H1 (cell line): ENCODE measurements at regions not wholly inside any gene's neighbourhood (a gene's known extent, or its start where the extent isn't known, plus 50 kb on each side); places are given as distances from the start of the nearest gene placed in this dataset.

Experiments
- CTCF ChIA-PET: fragments of 300-600 bp; sonication (Branson Sonifier 250); formaldehyde crosslinking; loops from one replicate; lab custom pipeline; 2021; ENCODE audit not compliant: partially characterized antibody; lab: Charles Lee
- POLR2A ChIA-PET: fragments of 300-600 bp; sonication (Branson Sonifier 250); formaldehyde crosslinking; loops from one replicate; lab custom pipeline; 2021; ENCODE audit warnings: inconsistent platforms; ENCODE audit not compliant: partially characterized antibody; lab: Charles Lee
- DNase-seq, 2 experiments: peaks; one replicate each; pipeline versions ENCODE4 v3.0.0 to v3.0.0-alpha.2; 2010 to 2022; ENCODE audit warnings: low spot score in 2 of 2, low read depth in 1 of 2, mixed read lengths in 1 of 2
- FAIRE-seq: peaks from 2 replicates; lab custom pipeline; 2011; peaks lifted over from hg19 to GRCh38; lab: Jason Lieb, UNC
- H2AFZ ChIP-seq: 2 replicates; pipeline ENCODE4 v1.8.1; 2012; ENCODE audit warnings: low read length, inconsistent platforms
- H2AK5ac ChIP-seq: 2 replicates; pipeline ENCODE4 v1.6.1; 2013; ENCODE audit warnings: low read depth, low read length
- H2BK120ac ChIP-seq: replicated peaks from 2 replicates; pipeline ENCODE3; 2013; ENCODE audit warnings: low read depth, low read length, inconsistent platforms
- H2BK12ac ChIP-seq: 2 replicates; pipeline ENCODE4 v1.6.1; 2013; ENCODE audit warnings: low read depth, low read length
- H2BK15ac ChIP-seq: 2 replicates; pipeline ENCODE4 v1.6.1; 2013; ENCODE audit warnings: low read length
- H2BK20ac ChIP-seq: 2 replicates; pipeline ENCODE4 v1.6.1; 2013; ENCODE audit warnings: low read length
- H2BK5ac ChIP-seq: 2 replicates; pipeline ENCODE4 v1.6.1; 2013; ENCODE audit warnings: low read depth, low read length
- H3K14ac ChIP-seq: 2 replicates; pipeline ENCODE4 v1.6.1; 2013; ENCODE audit warnings: inconsistent platforms; ENCODE audit not compliant: insufficient read length
- H3K18ac ChIP-seq: 2 replicates; pipeline ENCODE4 v1.6.1; 2013; ENCODE audit warnings: low read length; ENCODE audit errors: extremely low read depth
- H3K23ac ChIP-seq: 2 replicates; pipeline ENCODE4 v1.6.1; 2013; ENCODE audit warnings: inconsistent platforms; ENCODE audit not compliant: insufficient read length
- H3K23me2 ChIP-seq: 2 replicates; pipeline ENCODE4 v1.6.1; 2013; ENCODE audit warnings: low read depth, low read length
- H3K27ac ChIP-seq: 2 replicates; pipeline ENCODE4 v1.6.1; 2011; ENCODE audit warnings: low read depth, low read length, inconsistent platforms
- H3K27me3 ChIP-seq, 4 experiments: replicated peaks in 1 of 4; 1 replicate in 1 of 4; 2 replicates in 3 of 4; pipeline versions ENCODE4 v1.6.1 to v1.8.1; 2011 to 2013; ENCODE audit warnings: low read length in 3 of 4, mild to moderate bottlenecking in 3 of 4, inconsistent platforms in 2 of 4, mixed read lengths in 2 of 4, moderate library complexity in 1 of 4; ENCODE audit not compliant: control insufficient read depth in 3 of 4, insufficient read depth in 3 of 4; ENCODE audit errors: extremely low read depth in 1 of 4
- H3K36me3 ChIP-seq, 4 experiments: 2 replicates each; pipeline versions ENCODE4 v1.6.1 to v1.8.1; 2011 to 2013; ENCODE audit warnings: mild to moderate bottlenecking in 4 of 4, low read length in 3 of 4, moderate library complexity in 2 of 4, control low read depth in 1 of 4, inconsistent platforms in 1 of 4; ENCODE audit not compliant: insufficient read depth in 4 of 4, control insufficient read depth in 2 of 4
- H3K4ac ChIP-seq: replicated peaks from 2 replicates; pipeline ENCODE3; 2013; ENCODE audit warnings: low read length, low read depth, mixed read lengths, inconsistent platforms; ENCODE audit not compliant: insufficient read length
- H3K4me1 ChIP-seq, 4 experiments: replicated peaks in 1 of 4; 1 replicate in 1 of 4; 2 replicates in 3 of 4; pipeline versions ENCODE4 v1.6.1 to v1.8.1; 2011 to 2013; ENCODE audit warnings: low read length in 3 of 4, inconsistent platforms in 2 of 4, mixed read lengths in 1 of 4; ENCODE audit not compliant: insufficient read depth in 4 of 4, control insufficient read depth in 3 of 4
- H3K4me2 ChIP-seq, 2 experiments: 2 replicates each; pipeline versions ENCODE4 v1.6.1 to v1.8.1; 2011 to 2013; ENCODE audit warnings: low read depth in 2 of 2, low read length in 2 of 2, control low read depth in 1 of 2, inconsistent platforms in 1 of 2, mild to moderate bottlenecking in 1 of 2; ENCODE audit not compliant: insufficient read depth in 1 of 2
- H3K4me3 ChIP-seq, 4 experiments: fragments of 200-600, 300-600 bp in 1 of 4; sonication (generic), shearing (Covaris generic), sonication (Bioruptor Twin) in 1 of 4; 2 replicates each; pipeline versions ENCODE4 v1.5.1 to v1.8.1; 2011 to 2016; ENCODE audit warnings: low read length in 4 of 4, low read depth in 3 of 4, control low read depth in 2 of 4, inconsistent platforms in 2 of 4, mild to moderate bottlenecking in 2 of 4, mixed read lengths in 1 of 4, moderate library complexity in 1 of 4; ENCODE audit not compliant: insufficient read depth in 2 of 4; ENCODE audit errors: extremely low read depth in 1 of 4
- H3K56ac ChIP-seq: replicated peaks from 2 replicates; pipeline ENCODE3; 2013; ENCODE audit warnings: low read depth, mild to moderate bottlenecking, mixed read lengths, low read length, inconsistent platforms; ENCODE audit not compliant: insufficient read length
- H3K79me1 ChIP-seq: 2 replicates; pipeline ENCODE4 v1.6.1; 2013; ENCODE audit warnings: low read depth, low read length, control low read depth
- H3K79me2 ChIP-seq, 2 experiments: 2 replicates each; pipeline versions ENCODE4 v1.6.1 to v1.8.1; 2012 to 2013; ENCODE audit warnings: low read length in 2 of 2, mild to moderate bottlenecking in 2 of 2, inconsistent platforms in 1 of 2; ENCODE audit not compliant: insufficient read depth in 2 of 2, control insufficient read depth in 1 of 2
- H3K9ac ChIP-seq, 4 experiments: replicated peaks in 1 of 4; 1 replicate in 1 of 4; 2 replicates in 3 of 4; pipeline versions ENCODE4 v1.6.1 to v1.8.1; 2011 to 2013; ENCODE audit warnings: low read depth in 3 of 4, low read length in 3 of 4, control low read depth in 2 of 4, mild to moderate bottlenecking in 2 of 4, moderate library complexity in 2 of 4, inconsistent platforms in 1 of 4; ENCODE audit errors: extremely low read depth in 1 of 4
- H3K9me3 ChIP-seq, 2 experiments: 2 replicates each; pipeline versions ENCODE4 v1.6.1 to v1.8.1; 2012 to 2013; ENCODE audit warnings: mild to moderate bottlenecking in 2 of 2, moderate library complexity in 2 of 2, control low read depth in 1 of 2, inconsistent platforms in 1 of 2, low read depth in 1 of 2, low read length in 1 of 2, mixed read lengths in 1 of 2; ENCODE audit not compliant: insufficient read depth in 2 of 2
- H4K20me1 ChIP-seq, 2 experiments: replicated peaks in 1 of 2; 2 replicates each; pipeline versions ENCODE3 to v1.8.1; 2011 to 2013; ENCODE audit warnings: inconsistent platforms in 2 of 2, low read length in 2 of 2, mild to moderate bottlenecking in 1 of 2; ENCODE audit not compliant: insufficient read depth in 2 of 2, control insufficient read depth in 1 of 2
- H4K5ac ChIP-seq: 2 replicates; pipeline ENCODE4 v1.6.1; 2013; ENCODE audit warnings: low read length, low read depth, mixed read lengths, inconsistent platforms; ENCODE audit not compliant: insufficient read length
- H4K8ac ChIP-seq: 2 replicates; pipeline ENCODE4 v1.8.0; 2013; ENCODE audit warnings: mild to moderate bottlenecking, moderate library complexity, low read length, inconsistent platforms; ENCODE audit not compliant: insufficient read depth; ENCODE audit errors: extremely low read depth
- H4K91ac ChIP-seq: replicated peaks from 2 replicates; pipeline ENCODE3; 2013; ENCODE audit warnings: low read length, mixed read lengths, inconsistent platforms; ENCODE audit not compliant: insufficient read length
- CHD2 ChIP-seq: IDR thresholded peaks from 2 replicates; pipeline ENCODE4 v1.6.1; 2012; ENCODE audit warnings: low read length, improper control_type of control experiment
- GTF2F1 ChIP-seq: IDR thresholded peaks from 2 replicates; pipeline ENCODE4 v1.6.1; 2012; ENCODE audit warnings: low read depth, low read length, improper control_type of control experiment, borderline replicate concordance
- JUND ChIP-seq: IDR thresholded peaks from 2 replicates; pipeline ENCODE4 v1.6.1; 2011; ENCODE audit warnings: mild to moderate bottlenecking, improper control_type of control experiment, low read length
- SUZ12 ChIP-seq: fragments of 200-600 bp; sonication (generic); IDR thresholded peaks from 2 replicates; pipeline ENCODE4 v1.6.1; 2012; ENCODE audit warnings: mild to moderate bottlenecking, inconsistent platforms, low read length, moderate library complexity, mixed read lengths
- TAF7 ChIP-seq: optimal IDR thresholded peaks from 2 replicates; pipeline ENCODE3; 2011; ENCODE audit warnings: low read depth, mild to moderate bottlenecking, inconsistent platforms, low read length, moderate library complexity, borderline replicate concordance
- TBP ChIP-seq: IDR thresholded peaks from 2 replicates; pipeline ENCODE4 v1.6.1; 2011; ENCODE audit warnings: low read depth, low read length, improper control_type of control experiment
- WGBS, 2 experiments: shearing (Covaris generic) in 1 of 2; methylation state at CpG; one replicate each; pipeline versions ENCODE4 v1.1.6 to v1.1.7; 2013 to 2015; ENCODE audit warnings: low lambda C conversion rate in 2 of 2, mixed read lengths in 2 of 2, inconsistent platforms in 1 of 2, low coverage in 1 of 2, missing lambda C conversion rate in 1 of 2; ENCODE audit not compliant: insufficient replicate concordance in 2 of 2, insufficient coverage in 1 of 2, insufficient read length in 1 of 2; ENCODE audit errors: extremely low coverage in 1 of 2, missing lambda C conversion rate in 1 of 2; 5-methylcytosine and 5-hydroxymethylcytosine counted together

DNA sequence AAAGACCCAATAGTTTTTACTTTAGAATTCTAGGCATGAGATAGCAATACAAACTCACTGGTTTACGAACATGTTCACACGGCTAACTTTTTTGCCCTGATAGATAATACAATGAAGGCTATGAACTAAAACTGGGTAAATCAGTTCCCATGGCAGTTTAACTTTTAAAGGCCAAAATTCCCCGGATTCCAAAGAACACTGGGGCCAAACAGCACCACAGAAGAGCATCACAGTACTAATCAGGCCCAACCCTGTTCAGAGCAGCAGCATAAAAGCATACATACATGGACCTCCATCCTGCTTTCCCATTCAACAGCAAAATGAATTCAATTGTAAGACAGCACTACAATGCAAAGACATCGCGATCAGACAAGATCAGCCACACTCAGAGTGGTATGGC lies 540.3 kb upstream of the CCDC54 start:
- no peak overlapping the region for H3K4ac ChIP-seq
- H3K18ac ChIP-seq, result peak overlapping the region; percentile 67
- no peaks in the 10 kb centered on the region for H3K79me2 ChIP-seq
- no peaks in the 10 kb centered on the region for H3K79me1 ChIP-seq
- H3K4me1 ChIP-seq, result no peaks in the 10 kb centered on the region; a peak in 1 of 7 replicates
- no peak overlapping the region for H4K5ac ChIP-seq
- H2BK12ac ChIP-seq, result peak overlapping the region; percentile 89
- FAIRE-seq (no peak), DNase-seq (no peak)
- peak overlapping the region; percentile 72 for H4K91ac ChIP-seq
- H2AFZ ChIP-seq, result no peak overlapping the region
- H3K9me3 ChIP-seq, result peaks cover 11 to 18% of the 10 kb centered on the region in 2 experiments
- ChIA-PET CTCF (interaction anchor here (0.7 kb wide), 1 partner anchor 105 kb away, joined by 3 read pairs; no protein-coding TSS in a partner anchor), POLR2A (no interaction called here)
- H3K27me3 ChIP-seq, result no peaks in the 10 kb centered on the region
- H3K9ac ChIP-seq, result no peak overlapping the region
- H2BK5ac ChIP-seq, result no peak overlapping the region; the same call in 1 of the 2 replicates
- H3K4me2 ChIP-seq, result no peak overlapping the region
- H3K36me3 ChIP-seq, result peaks cover 0 to 32% (median 7%) of the 10 kb centered on the region in 4 experiments; a peak in 3 of 8 replicates
- no peak overlapping the region for H3K14ac ChIP-seq
- H3K23ac ChIP-seq, result no peak overlapping the region
- H2AK5ac ChIP-seq, result peak overlapping the region; percentile 83; the same call in 1 of the 2 replicates
- no peak overlapping the region; the same call in 1 of the 2 replicates for H4K8ac ChIP-seq
- H4K20me1 ChIP-seq, result no peaks in the 10 kb centered on the region
- peak overlapping the region; percentile 75; the same call in 1 of the 2 replicates for H2BK15ac ChIP-seq
- H2BK20ac ChIP-seq, result peak overlapping the region; percentile 66
- 94% methylated on average over 5 of the region's 5 CpGs; no CpG with 5 or more reads in 1 of the 2 experiments for WGBS, 2 experiments
- H3K27ac ChIP-seq, result no peak overlapping the region
- peak overlapping the region; percentile 4 for H2BK120ac ChIP-seq
- H3K56ac ChIP-seq, result no peak overlapping the region
- no peak overlapping the region for H3K4me3 ChIP-seq
- TF ChIP-seq CHD2 (no peak), SUZ12 (no peak), GTF2F1 (no peak), TAF7 (no peak), JUND (no peak), TBP (no peak)
- H3K23me2 ChIP-seq, result no peaks in the 10 kb centered on the region
